Retinal pigment epithelial cell (primary cell): ENCODE measurements at regions not wholly inside any gene's neighbourhood (a gene's known extent, or its start where the extent isn't known, plus 50 kb on each side); places are given as distances from the start of the nearest gene placed in this dataset.

ENCODE experiments used
- DNase-seq: peaks from one replicate; pipeline ENCODE4 v3.0.0-alpha.2; 2010; ENCODE audit warnings: low read depth
- H3K4me3 ChIP-seq: 2 replicates; pipeline ENCODE4 v1.5.1; 2011; ENCODE audit warnings: mild to moderate bottlenecking, low read length, control low read depth, moderate library complexity
- CTCF ChIP-seq: conservative IDR thresholded peaks from 2 replicates; pipeline ENCODE4 v1.5.1; 2011; ENCODE audit warnings: low read depth, low read length, control low read depth, inconsistent platforms

GRCh38 chr18:40868110-40868858 is 1086.8 kb upstream of the PIK3C3 start:
- no peak overlapping the region for H3K4me3 ChIP-seq
- DNase-seq = no peak
- no peak for TF ChIP-seq CTCF

GRCh38 chr18:40867459-40867858 is 1087.6 kb upstream of the PIK3C3 start:
- DNase-seq = no peak
- TF ChIP-seq CTCF = no peak
- H3K4me3 ChIP-seq = no peak overlapping the region

- no peak overlapping the region for H3K4me3 ChIP-seq
- no peak for DNase-seq
- TF ChIP-seq CTCF = no peak
Observed at GRCh38 chr18:40866968-40867367, 1088.1 kb upstream of the PIK3C3 start.

GRCh38 chr18:40866013-40866645 is 1088.9 kb upstream of the PIK3C3 start:
- no peak for TF ChIP-seq CTCF
- DNase-seq = no peak
- no peak overlapping the region for H3K4me3 ChIP-seq

GRCh38 chr18:40864846-40865245 is 1090.2 kb upstream of the PIK3C3 start:
- no peak for TF ChIP-seq CTCF
- no peak overlapping the region for H3K4me3 ChIP-seq
- no peak for DNase-seq

- no peak for DNase-seq
- TF ChIP-seq CTCF = no peak
- no peak overlapping the region for H3K4me3 ChIP-seq
Observed at GRCh38 chr18:40863801-40864200, 1091.2 kb upstream of the PIK3C3 start.

GRCh38 chr18:40860189-40860588 is 1094.8 kb upstream of the PIK3C3 start:
- no peak for DNase-seq
- no peak overlapping the region for H3K4me3 ChIP-seq
- TF ChIP-seq CTCF = no peak
